ENCODE measurements at regions not wholly inside any gene's neighbourhood (a gene's known extent, or its start where the extent isn't known, plus 50 kb on each side); places are given as distances from the start of the nearest gene placed in this dataset.

- Histone ChIP-seq H3K4me1 (ENCODE audit: control insufficient read depth, low read length) (no peaks in the 10 kb centered on the region), H3K79me2 (ENCODE audit: control insufficient read depth, low read length) (no peaks in the 10 kb centered on the region), H4K20me1 (ENCODE audit: control insufficient read depth, insufficient read depth, low read depth, low read length) (no peaks in the 10 kb centered on the region), H3K4me2 (ENCODE audit: low read length) (no peak overlapping the region), H3K9me3 (ENCODE audit: control insufficient read depth, insufficient read depth, low read length) (no peaks in the 10 kb centered on the region), H3K36me3 (ENCODE audit: control insufficient read depth, low read length) (no peaks in the 10 kb centered on the region), H3K9me2 (replicated peaks; ENCODE audit: control insufficient read depth, low read length) (no peaks in the 10 kb centered on the region), H3K27me3 (ENCODE audit: control insufficient read depth, low read length) (no peaks in the 10 kb centered on the region), H3F3A (ENCODE audit: control insufficient read depth, insufficient read depth) (no peaks in the 10 kb centered on the region), H3K27ac (ENCODE audit: low read depth, low read length) (no peak overlapping the region), H3K4me3 (ENCODE audit: low read length) (no peak overlapping the region)
- TF ChIP-seq EZH2phosphoT487 (IDR thresholded peaks at IDR 0.05; ENCODE audit: borderline replicate concordance, low read length): no peak
- TF ChIP-seq CTCF (IDR thresholded peaks at IDR 0.05; ENCODE audit: low read depth, low read length, poor library complexity, severe bottlenecking): no peak
Observed at GRCh38 chr4:152016303-152016620, 255.5 kb upstream of the GATB start.

DNA sequence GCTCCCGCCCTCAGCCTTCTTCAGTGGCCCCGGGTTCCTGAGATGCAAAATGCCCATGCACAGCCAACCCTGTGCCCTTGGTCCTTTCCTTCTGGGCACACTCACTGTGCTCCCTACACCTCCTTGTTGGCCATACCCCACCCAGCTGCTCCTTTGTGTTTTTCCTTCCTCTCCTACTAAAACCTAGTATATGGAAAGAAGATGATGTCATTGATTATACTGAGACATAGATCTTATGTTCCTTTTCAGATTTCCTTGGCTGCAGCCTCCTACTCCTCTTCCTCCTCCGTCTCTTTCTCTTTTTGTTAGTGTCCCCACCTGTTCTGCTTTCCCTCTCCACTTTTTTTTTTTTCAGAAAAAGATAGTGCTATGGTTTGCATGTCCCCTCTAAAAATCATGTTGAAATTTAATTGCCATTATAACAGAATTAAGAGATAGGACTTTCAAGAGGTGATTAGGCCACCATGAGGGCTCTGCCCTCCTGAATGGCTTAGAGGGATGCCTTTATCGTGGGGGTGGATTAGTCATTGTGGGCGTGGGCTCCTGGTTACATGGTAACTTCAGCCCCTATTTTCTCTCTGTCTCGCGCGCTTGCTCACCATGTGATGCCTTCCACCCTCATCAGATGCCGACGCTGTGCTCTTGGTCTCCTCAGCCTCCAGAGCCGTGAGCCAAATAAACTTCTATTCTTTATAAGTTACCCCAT, 254.9 kb upstream of the GATB start:
- no peak overlapping the region for H3K27ac ChIP-seq (ENCODE audit: low read depth, low read length)

GRCh38 chr4:152014280-152014679, 253.5 kb upstream of the GATB start:
- H3F3A ChIP-seq (ENCODE audit: control insufficient read depth, insufficient read depth): no peaks in the 10 kb centered on the region
- no peak overlapping the region for H3K4me2 ChIP-seq (ENCODE audit: low read length)
- TF ChIP-seq EZH2phosphoT487 (IDR thresholded peaks at IDR 0.05; ENCODE audit: borderline replicate concordance, low read length): no peak
- no peak for TF ChIP-seq CTCF (IDR thresholded peaks at IDR 0.05; ENCODE audit: low read depth, low read length, poor library complexity, severe bottlenecking)
- H3K27ac ChIP-seq (ENCODE audit: low read depth, low read length): no peak overlapping the region
- H3K79me2 ChIP-seq (ENCODE audit: control insufficient read depth, low read length): no peaks in the 10 kb centered on the region
- H3K9me3 ChIP-seq (ENCODE audit: control insufficient read depth, insufficient read depth, low read length): no peaks in the 10 kb centered on the region
- H3K27me3 ChIP-seq (ENCODE audit: control insufficient read depth, low read length): no peaks in the 10 kb centered on the region
- H4K20me1 ChIP-seq (ENCODE audit: control insufficient read depth, insufficient read depth, low read depth, low read length): no peaks in the 10 kb centered on the region
- H3K4me1 ChIP-seq (ENCODE audit: control insufficient read depth, low read length): no peaks in the 10 kb centered on the region
- H3K4me3 ChIP-seq (ENCODE audit: low read length): no peak overlapping the region
- no peaks in the 10 kb centered on the region for H3K9me2 ChIP-seq (replicated peaks; ENCODE audit: control insufficient read depth, low read length)
- no peaks in the 10 kb centered on the region for H3K36me3 ChIP-seq (ENCODE audit: control insufficient read depth, low read length)

More for the DNA sequence above, 254.9 kb upstream of the GATB start:
- H4K20me1 ChIP-seq (ENCODE audit: control insufficient read depth, insufficient read depth, low read depth, low read length): no peaks in the 10 kb centered on the region
- TF ChIP-seq CTCF (IDR thresholded peaks at IDR 0.05; ENCODE audit: low read depth, low read length, poor library complexity, severe bottlenecking): no peak
- no peak for TF ChIP-seq EZH2phosphoT487 (IDR thresholded peaks at IDR 0.05; ENCODE audit: borderline replicate concordance, low read length)
- H3K4me3 ChIP-seq (ENCODE audit: low read length): no peak overlapping the region
- H3K4me2 ChIP-seq (ENCODE audit: low read length): no peak overlapping the region
- H3K4me1 ChIP-seq (ENCODE audit: control insufficient read depth, low read length): no peaks in the 10 kb centered on the region
- no peaks in the 10 kb centered on the region for H3K79me2 ChIP-seq (ENCODE audit: control insufficient read depth, low read length)
- H3K9me3 ChIP-seq (ENCODE audit: control insufficient read depth, insufficient read depth, low read length): no peaks in the 10 kb centered on the region
- no peaks in the 10 kb centered on the region for H3K9me2 ChIP-seq (replicated peaks; ENCODE audit: control insufficient read depth, low read length)
- H3F3A ChIP-seq (ENCODE audit: control insufficient read depth, insufficient read depth): no peaks in the 10 kb centered on the region
- no peaks in the 10 kb centered on the region for H3K36me3 ChIP-seq (ENCODE audit: control insufficient read depth, low read length)
- no peaks in the 10 kb centered on the region for H3K27me3 ChIP-seq (ENCODE audit: control insufficient read depth, low read length)

All from DOHH2 (cell line).